HG02938 (cell line): ENCODE measurements at regions not wholly inside any gene's neighbourhood (a gene's known extent, or its start where the extent isn't known, plus 50 kb on each side); places are given as distances from the start of the nearest gene placed in this dataset.
"Not testable (repeated sequence)": the region's sequence is repeated elsewhere in the genome, so short reads cannot be mapped to it uniquely, and the experiment has no call there.

Source experiments
- ATAC-seq: cut with Tn5 transposase; IDR thresholded peaks from one replicate; pipeline ENCODE4 v1.9.1; 2021; ENCODE audit warnings: mild to moderate bottlenecking, moderate library complexity; ENCODE audit not compliant: unreplicated experiment

DNA sequence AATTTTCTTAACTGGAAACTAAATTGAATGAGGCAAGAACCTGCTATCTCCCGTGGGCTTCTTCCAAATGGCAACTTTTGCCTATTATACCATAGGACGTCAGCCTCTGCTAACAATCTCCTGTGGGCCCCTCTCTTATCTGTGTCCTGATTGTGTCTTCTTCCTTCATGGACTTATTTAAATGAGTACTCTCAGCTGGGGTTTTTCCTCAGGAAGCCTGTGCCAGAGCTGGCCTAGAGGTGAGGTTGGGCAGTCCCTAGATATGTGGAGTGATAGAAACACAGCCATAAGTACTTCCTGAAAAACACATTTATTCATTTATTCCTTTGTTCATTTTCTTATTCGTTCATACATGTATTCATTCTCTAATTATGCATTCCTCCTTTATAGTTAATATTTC, 712.5 kb upstream of the SLIT2 start:
- ATAC-seq: no peak

DNA sequence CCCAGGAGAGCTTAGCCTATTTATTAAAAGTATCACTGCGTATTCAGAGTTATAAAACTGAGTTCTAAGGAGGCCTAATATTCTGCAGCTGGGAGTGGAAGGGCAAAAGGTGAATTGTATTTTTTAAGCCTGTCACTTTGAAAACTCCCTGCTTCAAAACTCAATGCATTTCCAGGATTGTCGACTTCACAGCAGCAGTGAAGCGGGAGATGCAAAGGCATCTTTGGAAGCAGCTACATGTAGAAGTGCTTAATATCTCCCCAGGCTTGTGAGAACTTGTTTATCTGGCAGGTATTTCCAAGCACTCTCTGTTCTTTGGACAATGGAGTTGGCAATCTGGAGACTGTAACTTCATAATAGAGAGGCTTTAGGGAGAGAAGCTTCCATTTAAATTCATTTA, 717.5 kb upstream of the SLIT2 start:
- no peak for ATAC-seq

DNA sequence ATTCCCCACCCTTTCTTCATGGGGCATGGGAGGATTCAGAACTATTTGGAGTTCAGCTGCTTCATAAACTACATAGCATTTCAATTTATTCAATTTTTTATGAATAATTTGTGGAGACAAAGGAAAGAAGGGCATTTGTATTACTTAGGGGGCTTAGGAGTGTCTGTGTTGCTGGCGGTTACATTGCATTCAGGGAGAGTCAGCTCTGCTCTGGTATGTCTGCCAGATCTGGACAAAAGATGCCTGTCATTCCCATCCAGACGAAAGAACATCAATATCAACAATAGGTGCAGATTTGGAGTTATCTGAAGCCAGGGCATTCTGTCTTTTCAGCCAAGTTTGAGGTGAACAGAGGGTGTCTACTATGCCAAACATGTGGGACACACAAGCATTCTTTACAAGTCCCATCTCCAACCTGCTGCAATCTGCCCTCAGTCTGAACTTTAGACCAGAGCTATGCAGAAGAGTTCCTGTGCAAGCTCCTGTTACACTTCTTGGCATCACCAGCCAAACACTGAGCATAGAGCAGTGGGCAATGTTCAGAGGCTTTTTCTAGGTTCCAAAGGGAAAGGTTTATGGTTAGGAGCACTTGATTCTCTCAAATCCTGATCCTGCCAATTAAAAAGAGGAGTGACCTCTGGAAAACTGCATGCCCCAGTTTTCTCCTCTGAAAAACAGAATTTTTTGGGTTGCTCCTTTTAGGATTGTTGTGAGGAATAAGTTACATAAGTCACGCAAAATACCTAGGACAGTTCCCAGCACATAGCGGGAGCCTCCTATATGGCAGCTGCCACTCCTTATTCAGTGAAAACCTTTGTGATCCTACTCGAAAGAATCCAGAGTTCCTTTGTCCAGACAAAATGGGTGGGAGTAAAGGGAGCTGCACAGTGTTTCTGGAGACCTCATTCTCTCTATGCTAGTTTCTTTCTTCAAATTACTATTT, 719.5 kb upstream of the SLIT2 start:
- no peak for ATAC-seq

DNA sequence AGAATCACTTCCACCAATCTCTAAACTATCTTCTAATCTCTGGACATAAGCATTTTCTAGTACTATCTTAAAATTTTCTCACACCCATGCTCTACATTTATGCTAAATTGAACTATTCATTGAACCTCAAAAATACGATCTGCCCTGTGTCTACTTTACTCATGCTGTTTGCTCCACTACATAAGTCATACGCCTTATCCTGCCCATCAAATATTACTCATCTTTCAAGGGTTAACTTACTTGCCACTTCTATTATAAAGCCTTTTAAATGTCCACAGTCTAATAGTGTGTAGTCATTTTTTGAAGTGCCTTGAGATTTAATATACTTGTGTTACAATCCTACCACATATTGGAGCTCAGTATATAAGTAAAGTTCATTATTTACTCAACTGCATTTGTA, 727.7 kb upstream of the SLIT2 start:
- ATAC-seq: no peak

DNA sequence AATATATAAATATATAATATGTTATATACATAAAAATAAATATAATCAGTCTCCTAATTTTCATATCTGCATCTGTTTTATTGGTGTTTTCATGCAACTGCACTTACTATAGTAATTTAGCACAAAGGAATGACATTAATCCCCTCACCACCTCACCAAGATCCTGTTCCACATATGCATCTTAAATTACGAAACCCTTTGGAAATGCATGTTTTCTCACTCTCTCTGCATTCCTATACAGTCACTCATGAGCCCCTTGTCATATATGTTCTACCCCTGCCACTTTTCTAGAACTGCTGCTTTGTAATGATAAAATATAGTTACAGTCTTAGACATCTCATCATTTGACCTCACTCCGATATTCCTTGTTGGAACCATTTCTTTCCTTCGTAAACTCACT, 728.7 kb upstream of the SLIT2 start:
- no peak for ATAC-seq

DNA sequence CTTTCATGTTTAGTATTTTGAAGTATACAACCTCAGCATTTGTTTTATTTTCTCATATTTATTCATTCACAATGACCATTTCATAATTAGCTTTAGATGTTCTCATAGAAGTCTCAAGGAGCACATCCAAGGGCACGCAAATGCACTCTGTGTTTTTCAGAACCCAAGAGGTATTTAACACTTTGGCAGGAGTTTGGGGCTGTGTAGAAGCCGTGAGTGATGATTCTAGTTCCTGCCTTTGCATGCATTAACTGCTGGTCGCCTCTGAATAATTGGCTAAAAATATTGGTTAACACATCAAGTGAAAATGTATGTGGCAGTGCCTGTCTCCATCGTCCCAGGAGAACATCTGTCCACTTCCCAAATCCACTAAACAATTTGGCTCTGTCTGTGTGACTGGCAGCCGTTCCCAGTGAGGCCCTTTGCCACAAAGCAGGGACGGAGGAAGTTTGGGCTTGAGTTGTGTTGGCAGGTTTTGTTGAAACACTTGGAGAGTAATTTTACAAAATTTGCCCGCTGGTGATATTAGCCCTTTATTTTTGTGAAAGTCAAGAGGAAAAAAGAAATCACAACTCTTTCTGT, 730.7 kb upstream of the SLIT2 start:
- ATAC-seq: no peak

DNA sequence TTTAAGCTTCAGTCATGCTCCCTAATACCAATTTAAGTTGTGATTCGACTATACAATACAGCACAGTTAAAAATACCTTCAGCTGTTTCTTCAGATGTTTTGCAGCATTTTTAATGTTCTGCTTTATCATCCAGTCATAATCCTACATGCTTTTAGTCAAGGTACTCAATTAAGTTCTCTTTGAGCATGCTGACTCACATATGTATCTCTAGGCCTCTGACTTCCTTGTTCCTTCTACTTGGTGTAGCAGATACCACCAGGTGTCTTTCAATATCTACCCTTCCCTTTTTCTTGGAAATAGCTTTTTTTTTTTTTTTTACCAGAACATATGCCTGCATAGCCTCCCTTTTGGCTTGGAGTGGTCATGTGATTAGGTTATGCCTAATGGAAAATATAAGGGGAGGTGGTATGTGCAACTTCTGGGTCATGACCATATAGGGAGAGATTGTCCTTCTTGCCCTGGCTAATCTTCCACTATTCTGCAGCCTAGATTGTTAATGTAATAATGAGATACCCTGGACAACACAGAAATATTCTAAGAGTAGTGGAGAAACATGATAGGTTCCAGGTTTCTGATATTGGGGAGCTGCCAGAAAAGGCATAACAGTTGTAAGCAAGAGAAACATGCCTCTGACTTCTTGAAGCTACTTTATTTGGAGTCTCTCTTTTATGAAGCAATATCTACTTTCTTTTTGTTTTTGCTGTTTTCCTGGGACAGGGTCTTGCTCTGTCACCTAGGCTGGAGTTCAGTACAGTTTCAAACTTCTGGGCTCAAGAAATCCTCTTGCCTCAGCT, 737.2 kb upstream of the SLIT2 start:
- no peak for ATAC-seq

DNA sequence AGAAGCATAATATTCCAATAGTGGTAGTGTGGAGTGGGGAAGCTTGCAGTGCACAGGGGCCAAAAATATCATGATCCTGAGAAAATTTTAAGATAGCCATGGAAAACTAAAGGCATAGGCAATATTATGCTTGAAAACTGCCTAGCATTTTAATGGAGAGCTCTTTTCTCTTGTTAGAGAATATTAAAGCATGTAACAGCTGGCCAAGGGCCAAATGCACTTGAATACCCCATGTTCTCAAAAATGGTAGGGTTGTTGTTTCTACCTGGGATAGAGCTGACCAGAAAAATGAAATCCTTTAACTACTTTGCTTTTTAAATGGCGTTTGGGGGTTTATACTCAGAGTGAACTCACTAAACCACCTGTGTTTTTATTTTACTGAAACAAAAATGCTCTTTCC, 739.6 kb upstream of the SLIT2 start:
- ATAC-seq: no peak

DNA sequence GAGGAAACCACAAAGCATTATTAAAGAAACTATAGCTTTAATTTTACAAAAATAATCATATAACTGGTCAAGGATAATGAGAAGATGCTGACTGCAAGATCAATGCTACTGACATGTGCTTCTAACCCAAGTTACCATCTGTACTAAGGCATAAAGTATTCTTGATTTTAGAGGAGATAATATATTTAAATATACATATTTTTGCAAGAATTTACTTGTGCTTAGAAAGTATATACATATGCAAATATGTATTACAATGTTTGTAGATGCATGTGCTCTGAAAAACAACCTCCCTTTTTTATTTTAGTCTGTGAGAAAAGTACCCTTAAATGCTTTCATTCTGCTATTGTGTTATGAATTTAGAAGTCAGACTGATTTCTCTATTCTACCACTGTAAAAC, 740.7 kb upstream of the SLIT2 start:
- ATAC-seq: no peak

DNA sequence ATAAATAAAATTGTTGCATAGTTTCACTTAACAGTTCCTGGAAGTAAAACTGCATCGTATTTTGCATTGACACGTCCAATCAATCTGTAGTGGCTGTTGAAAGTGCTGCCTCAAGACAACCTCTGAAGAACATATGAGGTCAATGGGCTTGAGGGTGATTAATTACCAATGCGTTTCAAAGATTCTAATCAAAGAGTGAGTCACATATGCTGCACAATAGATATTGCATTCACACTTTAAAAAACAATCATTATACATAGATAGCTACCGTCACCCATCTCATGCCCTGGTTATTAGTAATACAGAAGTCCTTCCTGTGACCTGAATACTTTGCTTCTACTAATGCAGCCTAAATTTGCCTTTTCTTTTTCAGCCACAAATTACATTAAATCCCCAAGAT, 743.3 kb upstream of the SLIT2 start:
- ATAC-seq: no peak

DNA sequence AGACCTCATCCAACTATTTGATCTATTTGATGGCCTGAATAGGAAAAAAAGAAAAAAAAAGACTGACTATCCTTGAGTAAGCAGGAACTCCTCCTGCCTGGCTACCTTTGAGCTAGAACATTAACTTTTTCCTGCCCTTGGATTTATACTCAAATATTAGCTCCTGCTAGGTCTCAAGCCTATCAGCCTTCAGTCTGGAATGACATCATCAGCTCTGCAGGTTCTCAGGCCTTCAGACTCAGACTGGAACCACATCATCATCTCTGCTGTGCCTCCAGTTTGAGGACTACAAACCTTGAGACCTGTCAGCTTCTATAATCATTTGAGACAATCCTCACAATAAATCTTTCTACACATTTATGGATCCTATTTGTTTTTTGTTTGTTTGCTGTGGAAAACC, 754.0 kb upstream of the SLIT2 start:
- no peak for ATAC-seq

DNA sequence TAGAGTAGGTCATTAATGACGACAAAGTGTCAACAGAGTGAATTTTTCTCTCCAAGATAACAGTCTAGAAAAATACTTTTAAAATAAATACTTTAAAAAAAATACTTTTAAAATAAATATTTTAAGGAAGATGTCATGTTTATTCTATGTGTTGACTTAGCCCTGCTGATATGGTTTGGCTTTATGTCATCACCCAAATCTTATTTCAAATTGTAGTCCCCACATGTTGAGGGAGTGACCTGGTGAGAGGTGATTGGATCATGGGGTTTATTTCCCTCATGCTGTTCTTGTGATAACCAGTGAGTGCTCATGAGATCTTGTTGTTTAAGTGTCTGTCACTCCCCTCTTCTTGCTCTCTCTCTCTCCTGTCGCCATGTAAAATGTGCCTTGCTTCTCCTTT, 754.9 kb upstream of the SLIT2 start:
- no peak for ATAC-seq

DNA sequence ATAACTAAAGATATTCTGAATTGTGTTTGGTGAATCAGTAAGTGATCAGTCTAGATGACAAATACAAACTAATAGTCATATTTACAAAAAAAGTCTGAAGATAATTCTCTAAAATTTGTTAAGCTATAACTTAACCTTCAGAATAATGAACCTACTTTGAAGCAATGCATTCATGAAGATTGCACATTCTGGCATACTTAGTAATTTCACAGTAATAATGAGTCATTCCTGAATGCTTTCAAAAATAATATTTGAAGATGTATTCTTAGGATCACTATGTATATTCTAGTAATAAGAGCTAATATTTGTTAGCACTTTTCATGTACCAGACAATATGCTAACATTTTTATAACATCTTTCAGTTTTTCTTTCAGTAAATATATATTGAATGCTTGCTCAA, 756.7 kb upstream of the SLIT2 start:
- no peak for ATAC-seq

DNA sequence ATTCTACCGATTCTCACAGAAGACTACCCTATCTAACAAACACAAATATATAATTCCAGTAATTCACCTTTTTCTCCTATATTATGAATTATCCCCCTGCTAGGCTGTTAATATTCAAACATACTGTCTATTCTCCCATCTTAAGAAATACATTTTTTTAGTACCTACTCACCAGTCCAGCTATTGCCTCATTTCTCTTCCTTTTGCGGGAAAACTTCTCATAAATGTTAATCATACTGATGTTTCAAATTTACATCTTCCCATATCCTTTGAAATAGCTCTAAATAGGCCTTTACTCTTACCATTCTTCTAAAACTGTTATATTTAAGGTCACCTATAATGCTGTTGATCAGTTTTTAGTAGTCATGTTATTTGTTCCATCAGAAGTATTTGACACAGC, 759.1 kb upstream of the SLIT2 start:
- ATAC-seq: no peak

DNA sequence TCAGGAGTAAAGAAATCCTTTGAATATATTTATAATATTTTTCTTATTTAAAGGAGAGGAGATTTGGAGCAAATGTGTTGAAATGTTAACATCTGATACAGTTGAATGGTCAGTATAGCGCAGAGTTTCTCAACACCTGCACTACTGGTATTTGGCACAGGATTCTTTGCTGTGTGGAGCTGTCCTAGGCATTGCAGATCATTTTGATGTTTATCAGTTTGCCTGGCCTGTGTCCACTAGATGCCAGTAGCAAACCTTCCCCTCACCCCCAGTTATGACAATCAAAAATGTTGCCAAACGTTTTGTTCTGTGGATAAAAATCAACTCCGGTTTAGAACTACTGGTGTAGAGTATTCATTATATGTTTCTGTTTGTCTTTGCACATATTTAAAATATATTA, 765.3 kb upstream of the SLIT2 start:
- no peak for ATAC-seq

DNA sequence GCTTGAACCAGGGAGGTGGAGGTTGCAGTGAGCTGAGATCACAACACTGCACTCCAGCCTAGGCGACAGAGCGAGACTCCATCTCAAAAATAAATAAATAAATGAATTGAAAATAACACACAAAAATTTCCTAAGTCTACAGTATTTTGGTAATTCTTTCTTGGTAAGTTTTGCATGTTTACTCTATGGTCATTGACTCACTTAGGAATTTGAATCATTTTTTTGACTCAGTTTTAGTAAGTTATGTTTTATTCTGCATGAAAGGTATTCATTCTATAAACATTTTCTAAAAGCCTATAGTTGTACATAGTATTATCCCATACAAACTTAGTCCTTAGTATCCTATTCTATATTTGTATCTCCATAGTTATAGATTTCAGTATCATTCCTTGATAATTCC, 772.9 kb upstream of the SLIT2 start:
- ATAC-seq: no peak

DNA sequence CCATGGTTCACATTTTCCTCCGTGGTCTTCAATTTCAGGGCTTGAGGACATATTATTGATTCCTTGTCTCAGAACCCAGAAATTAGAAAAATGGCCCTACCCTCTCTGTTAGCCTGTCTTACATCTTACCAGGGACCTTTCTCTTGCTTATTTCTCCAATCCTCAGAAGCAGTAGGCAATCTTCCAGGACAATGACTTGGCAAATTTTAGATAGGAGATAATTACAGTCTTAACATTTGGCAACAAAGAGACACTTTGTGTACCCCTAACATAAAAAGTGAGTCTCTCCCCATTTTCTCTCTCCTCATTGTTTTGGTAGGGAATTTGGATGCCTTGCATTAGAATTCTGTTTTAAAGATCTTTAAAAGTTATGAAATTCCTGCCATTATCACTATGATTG, 778.1 kb upstream of the SLIT2 start:
- ATAC-seq: no peak

DNA sequence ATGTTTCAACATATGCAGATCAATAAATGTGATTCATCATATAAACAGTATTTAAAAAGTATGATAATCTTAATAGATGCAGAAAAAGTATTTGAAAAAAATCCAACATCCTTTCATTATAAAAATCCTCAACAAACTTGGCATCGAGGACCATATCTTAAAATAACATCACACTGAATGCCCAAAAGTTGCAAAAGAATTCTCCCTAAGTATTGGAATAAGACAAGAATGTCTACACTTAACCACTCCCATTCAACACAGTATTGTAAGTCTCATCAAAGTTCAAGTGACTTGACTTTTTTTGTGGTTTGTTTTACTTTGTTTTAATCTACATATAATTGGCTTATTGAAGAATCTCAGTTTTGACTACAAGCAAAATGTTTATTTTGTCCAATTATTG, 779.0 kb upstream of the SLIT2 start:
- ATAC-seq: no peak

DNA sequence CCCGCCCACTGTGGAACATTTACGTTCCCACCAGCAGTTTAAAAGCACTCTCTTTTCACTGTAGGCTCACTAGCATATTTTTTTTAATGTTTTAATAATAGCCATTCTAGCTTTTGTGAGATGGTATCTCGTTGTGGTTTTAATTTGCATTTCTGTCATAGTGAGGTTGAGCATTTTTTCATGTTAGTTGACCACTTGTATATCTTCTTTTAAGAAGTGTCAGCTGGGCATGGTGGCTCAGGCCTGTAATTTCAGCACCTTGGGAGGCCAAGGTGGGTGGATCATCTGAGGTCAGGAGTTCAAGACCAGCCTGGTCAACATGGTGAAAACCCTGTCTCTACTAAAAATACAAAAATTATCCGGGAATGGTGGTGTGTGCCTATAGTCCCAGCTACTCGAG, 781.7 kb upstream of the SLIT2 start:
- not testable (repeated sequence) for ATAC-seq

DNA sequence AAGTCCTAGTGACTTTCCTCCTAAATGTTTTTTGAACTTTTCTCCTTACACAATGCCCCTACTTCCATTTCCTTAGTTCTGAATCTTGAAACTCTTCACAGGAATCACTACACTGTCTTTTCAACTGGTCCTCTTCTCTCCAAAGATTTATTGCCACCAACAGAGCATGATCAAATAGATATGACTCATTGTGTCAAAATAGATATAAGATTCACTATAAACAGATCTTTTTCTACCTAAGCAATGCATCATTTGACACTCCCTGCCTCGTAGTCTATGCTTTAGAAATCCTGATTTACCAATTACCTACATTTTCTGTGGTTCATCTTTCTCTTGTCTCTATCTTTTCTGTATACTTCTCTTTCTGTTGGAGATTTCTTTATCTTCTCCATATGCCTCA, 789.6 kb upstream of the SLIT2 start:
- no peak for ATAC-seq

DNA sequence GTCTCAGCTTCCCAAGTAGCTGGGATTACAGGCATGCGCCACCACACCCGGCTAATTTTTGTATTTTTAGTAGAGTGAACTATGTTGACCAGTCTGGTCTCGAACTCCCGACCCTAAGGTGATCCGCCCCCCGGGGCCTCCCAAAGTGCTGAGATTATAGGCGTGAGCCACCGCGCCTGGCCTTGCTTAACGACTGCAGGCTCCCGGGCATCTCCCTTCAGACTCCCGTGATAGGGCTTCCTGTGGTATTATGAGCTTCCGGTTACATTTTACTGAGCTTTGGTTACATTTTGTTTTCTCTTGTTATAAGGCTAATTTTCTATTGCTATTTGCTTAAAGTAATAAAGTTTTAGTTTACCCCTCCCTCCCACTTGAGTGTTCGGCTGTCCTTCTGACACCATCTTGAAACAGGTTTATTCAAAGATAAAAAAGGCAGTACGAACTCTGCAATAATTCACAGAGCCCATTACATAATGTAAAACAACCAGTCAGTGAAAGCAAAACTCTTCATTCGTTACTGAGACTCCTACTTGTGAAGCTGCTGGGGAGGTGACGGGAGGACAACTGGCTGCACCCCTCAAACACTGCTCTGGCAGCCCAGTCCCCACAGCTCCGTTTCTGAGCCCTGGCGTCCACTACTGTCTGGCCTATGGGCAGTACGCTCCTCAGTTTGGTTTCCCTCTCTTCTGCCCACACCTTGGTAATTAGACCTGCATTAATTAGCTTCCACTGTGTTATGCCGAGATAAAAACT, 795.7 kb upstream of the SLIT2 start:
- no peak for ATAC-seq
